ENCODE measurements at regions not wholly inside any gene's neighbourhood (a gene's known extent, or its start where the extent isn't known, plus 50 kb on each side); places are given as distances from the start of the nearest gene placed in this dataset.

GRCh38 chr6:71205336-71205956 lies 83.2 kb upstream of the OGFRL1 start:
- TF ChIP-seq, protein P1, sequence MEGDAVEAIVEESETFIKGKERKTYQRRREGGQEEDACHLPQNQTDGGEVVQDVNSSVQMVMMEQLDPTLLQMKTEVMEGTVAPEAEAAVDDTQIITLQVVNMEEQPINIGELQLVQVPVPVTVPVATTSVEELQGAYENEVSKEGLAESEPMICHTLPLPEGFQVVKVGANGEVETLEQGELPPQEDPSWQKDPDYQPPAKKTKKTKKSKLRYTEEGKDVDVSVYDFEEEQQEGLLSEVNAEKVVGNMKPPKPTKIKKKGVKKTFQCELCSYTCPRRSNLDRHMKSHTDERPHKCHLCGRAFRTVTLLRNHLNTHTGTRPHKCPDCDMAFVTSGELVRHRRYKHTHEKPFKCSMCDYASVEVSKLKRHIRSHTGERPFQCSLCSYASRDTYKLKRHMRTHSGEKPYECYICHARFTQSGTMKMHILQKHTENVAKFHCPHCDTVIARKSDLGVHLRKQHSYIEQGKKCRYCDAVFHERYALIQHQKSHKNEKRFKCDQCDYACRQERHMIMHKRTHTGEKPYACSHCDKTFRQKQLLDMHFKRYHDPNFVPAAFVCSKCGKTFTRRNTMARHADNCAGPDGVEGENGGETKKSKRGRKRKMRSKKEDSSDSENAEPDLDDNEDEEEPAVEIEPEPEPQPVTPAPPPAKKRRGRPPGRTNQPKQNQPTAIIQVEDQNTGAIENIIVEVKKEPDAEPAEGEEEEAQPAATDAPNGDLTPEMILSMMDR (IDR thresholded peaks at IDR 0.05): no peak
- no peak for TF ChIP-seq POLR2A (IDR thresholded peaks at IDR 0.05)
- no peak for TF ChIP-seq EP300 (IDR thresholded peaks at IDR 0.05)
- no peak for TF ChIP-seq POLR2AphosphoS5 (IDR thresholded peaks at IDR 0.05)
